Stimulated activated naive CD4-positive, alpha-beta T cell (primary cell): ENCODE measurements at regions not wholly inside any gene's neighbourhood (a gene's known extent, or its start where the extent isn't known, plus 50 kb on each side); places are given as distances from the start of the nearest gene placed in this dataset.

Experiments
- DNase-seq, 6 experiments: peaks; one replicate each; lab custom pipeline; 2025; lab: John Stamatoyannopoulos, UW

DNA sequence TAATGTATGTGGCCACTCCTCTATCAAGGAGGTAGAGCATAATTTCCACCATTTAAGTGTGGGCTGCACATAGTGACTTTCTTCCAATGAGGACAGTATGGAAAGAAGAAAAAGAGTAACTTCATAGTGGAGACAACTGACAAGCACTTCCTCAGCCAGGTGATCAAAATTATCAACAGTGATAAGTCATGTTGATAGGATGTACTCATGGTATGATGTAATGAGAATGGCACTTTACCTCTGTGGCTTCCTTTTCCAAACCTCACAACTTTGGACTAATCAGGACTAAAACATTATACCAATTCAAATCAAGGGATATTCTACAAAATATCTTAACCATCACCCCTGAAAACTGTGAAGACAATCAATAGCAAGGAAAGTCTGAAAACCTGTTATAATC lies 302.3 kb upstream of the CITED2 start:
- no peak for DNase-seq

DNA sequence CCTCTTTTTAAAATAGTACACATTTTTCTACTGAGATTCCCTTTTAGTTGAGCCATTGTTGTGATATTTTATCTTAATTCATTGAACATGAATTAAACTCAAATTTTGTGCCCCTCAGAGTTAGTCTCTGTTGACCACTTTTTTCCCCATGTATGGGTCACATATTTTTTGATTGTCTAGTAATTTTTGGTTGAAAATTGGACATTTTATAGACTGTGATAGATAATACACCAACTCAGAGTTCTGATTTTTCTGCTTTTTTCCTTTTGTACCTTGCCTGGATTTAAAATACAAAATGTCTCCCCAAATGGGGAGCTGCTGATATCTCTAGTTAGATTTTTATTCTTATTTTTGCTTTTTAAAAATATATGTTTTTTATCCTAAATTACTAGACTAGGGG lies 291.8 kb upstream of the CITED2 start:
- DNase-seq, result no peak

DNA sequence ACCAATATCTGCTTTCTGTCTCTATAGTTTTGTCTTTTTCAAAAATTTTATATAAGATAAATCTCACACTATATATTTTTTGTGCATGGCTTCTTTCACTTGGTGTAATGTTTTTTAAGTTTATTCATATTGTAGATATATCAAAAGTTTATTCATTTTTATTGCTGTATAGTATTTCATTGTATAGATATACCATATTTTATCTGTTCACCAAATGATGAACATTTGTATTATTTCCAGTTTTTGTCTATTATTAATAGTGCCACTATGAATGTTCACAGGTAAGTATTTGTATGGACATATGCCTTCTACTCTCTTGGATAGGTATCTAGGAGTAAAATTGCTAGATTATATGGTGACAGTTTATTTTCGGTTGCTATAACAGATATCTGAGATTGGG lies 289.5 kb upstream of the CITED2 start:
- no peak for DNase-seq

DNA sequence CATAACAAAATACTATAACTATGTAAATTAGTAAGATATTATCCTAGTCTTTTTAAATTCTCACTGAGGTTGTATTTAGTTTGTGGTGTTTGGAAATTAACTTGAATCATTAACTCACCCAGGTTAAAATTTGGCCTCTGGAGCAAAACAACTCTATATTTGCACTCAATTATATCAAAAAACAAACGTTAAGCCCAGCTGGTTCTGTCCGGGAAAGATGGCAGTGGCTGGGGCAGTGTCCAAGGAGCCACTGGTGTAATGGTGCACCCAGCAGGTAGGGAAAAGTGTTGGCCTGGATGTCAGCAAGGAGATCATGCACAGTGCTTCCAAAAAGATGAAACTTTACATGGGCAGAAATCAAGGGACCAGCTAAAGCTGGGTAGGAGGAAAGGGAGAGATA lies 285.3 kb upstream of the CITED2 start:
- DNase-seq, result no peak

DNA sequence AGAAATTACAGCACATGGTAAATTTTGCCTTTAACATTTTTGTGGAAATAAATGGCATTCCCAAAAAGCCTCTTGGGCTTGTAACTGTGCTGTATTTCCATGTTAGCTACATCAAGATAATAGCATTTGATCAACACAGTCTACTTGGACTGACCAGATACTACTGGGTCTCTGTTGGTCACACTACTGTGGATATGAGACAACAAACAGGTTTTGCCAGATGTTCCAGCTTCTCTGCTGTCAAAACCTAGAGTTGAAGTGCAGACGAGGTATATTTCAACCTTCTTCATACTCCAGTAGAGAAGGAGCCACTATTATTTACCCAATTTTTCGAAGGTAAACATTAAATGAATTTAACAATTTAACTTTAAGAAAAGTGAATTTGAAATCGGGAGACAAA lies 284.7 kb upstream of the CITED2 start:
- DNase-seq, result no peak

DNA sequence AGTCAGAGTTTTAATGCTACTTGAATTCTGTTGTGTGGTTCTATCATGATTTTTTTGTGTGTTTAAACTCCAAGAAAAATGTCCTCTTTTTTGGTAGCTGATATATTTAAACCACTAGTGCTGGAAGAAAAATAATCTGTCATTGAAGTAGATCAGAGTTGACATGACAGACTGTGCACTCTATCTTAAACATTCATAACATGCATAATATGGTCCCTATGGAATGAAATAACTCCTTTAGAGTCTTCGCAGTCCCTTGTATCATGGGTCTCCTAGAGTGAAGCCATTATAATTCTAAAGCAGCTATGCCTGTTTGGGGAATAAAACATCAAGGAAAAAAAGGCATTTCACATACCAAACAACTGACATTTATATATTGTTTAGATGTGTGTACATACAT lies 282.7 kb upstream of the CITED2 start:
- DNase-seq, result no peak

DNA sequence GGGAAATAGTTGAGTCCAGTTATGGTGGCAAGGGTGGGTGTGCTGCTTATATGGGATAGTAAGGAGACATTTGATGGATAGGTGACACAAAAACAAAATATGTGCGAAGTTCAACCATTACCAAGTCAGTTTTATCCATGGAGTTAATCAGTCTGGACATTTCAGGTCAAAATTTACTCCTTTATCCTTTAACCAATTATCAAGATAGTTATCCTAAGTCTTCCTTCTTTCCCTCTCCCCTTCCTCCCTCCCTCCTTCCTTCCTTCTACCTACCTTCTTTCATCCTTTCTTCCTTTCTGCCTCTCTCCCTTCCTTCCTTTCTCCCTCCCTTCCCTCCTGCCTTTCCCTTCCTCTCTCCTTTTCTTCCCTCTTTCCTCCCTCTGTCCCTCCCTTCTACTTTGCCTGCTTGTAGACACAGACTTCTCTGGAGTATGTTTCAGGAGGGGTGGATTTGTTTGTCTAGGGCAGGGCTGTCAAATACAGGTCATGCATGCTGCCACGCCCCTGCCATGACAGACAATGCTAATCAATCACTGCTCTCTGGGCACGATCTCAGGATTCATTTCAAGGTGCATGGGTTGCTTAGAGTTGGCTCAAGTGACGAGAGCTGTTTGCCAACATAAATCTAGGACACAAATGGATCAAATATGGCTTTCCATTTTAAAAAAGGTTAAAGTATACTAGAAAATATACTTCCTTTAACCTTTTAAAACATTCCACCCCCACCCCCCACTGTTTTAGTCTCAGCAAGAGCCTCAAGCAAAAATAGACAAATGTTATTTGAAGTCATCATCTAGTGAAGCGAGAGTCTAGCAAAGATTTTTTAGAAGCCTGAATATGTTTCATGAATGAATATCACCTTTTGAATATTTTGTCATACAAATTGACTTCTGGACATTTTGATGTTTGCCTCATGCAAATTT lies 281.6 kb upstream of the CITED2 start:
- no peak for DNase-seq

DNA sequence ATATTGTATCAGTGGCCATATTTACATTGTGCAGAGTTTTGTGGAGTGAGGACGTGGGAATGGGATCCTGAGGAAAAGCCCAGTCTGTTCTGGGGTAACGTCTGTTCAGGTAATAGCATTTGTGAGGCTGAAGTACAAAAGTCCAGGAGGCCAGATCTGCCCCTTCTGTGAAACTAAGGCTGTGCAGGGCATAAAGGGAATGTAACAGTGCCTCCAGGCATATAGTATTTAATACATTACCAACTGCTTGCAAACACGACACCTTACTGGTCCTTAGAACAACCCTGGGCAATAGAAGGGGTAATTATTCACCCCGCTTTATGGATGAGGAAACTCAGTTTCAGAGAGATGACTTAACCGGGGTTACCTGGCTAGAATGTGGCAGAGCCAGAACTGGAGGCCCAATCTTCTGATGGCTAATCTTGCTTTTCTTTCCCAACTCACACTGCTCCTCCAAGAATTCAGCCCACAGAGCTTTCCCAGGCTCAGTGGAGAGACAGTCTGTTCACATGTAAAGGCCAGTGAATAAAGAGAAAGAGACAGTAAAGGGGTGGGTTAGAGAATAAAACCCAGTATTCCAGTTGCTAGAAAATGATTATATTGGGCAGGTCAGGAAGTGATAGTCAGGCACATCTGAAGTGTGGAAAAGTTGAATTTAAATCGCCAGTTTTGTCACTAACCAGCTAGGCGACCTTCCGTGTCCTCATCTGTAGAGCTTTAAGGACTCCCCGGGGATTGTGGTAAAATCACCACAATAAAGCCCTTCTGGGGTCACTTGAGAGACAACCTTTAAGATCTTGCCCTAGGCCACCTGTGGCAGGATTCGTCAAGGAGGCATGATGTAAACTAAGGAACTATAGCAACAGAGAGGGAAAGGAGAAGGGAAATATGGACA lies 280.7 kb upstream of the CITED2 start:
- DNase-seq, result no peak

DNA sequence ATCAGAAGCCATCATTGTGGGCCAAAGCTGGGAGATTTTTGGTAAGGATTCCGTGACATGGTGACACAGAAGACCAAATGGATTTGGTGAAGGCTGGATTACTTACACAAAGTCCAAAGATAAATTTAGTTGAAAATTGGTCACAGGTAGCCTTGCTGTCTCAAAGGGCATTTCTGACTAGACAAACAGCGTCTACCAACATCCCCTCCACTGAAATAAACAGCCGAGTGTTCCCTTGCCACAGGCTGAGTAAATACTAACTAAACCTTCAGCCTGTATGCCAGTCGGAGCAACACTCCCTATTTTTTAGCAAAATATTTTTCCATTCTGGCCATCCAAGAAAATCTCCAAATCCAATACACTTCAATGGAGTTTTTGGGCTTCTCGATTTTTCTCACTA lies 279.9 kb upstream of the CITED2 start:
- DNase-seq, result no peak

DNA sequence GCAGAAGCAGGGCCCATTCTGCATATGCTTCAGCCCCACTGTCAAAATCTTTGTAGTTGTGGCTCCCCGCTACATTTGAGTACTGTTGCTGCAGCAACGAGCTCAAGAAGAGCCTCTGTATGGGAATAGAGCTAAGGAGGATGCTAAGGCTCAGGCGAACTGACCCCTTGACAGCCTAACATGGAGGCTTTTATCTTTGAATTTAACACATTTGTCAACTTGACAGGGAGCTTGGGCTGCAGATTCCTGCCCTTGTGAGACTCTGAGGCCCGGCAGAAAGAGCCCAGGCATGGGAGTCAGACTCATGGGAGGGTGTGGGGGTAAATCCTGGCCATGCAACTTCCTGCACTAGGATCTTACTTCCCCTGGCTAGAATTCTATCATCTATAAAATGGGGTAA lies 278.7 kb upstream of the CITED2 start:
- no peak for DNase-seq

DNA sequence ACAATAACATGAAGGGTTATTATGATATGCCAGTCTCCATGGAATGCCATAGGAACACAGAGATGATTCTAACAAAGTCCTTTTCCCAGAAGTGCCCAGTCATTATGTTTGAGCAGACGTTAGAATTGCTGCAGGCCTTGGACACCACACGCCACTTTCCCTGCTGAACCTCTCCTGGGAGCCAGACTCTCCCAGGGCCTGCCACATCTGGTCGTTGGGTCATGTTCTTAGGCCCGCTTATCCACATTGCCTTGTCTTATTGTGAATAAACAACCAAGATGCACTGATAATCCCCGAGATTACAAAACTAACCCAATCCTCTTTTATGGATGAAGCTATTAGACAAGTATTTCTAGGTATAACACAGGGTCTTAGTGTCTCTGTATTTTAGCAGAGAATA lies 276.5 kb upstream of the CITED2 start:
- no peak for DNase-seq

DNA sequence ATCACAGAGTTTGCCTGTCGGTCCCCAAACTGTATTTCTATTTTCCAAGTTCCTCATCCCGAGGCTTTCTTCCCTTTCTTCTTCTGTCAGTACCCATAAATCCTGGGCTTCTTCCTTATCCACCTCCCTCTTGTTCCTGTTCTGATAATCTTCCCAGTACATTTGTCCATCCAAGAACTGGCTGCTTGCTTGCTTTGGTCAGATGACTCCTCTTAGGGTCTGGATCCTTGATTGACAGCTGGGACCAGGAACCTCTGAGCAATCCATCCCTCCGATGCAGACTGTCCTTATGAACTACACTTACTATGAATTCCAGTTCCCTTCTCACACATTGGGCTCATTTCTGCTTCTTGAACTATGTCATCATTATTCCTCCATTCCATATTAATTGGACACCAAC lies 275.3 kb upstream of the CITED2 start:
- DNase-seq, result no peak

DNA sequence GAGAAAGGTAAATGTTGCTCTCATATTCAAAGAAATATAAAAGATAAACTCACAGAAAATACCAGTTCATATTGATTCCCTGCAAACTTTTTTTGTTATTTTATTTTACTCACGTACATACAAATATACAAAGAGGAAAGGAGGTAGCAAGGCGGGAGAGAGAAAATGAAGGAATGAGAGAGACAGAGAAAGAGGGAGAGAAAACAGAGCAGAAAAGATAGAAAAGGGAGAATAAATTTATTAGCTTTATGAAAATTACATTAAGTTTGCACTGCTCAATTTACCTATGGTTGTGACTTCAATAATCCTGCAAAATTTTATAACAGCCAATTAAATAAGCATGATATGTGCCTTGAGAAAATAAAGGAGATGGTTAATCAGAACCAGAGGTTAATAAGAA lies 274.7 kb upstream of the CITED2 start:
- no peak for DNase-seq

DNA sequence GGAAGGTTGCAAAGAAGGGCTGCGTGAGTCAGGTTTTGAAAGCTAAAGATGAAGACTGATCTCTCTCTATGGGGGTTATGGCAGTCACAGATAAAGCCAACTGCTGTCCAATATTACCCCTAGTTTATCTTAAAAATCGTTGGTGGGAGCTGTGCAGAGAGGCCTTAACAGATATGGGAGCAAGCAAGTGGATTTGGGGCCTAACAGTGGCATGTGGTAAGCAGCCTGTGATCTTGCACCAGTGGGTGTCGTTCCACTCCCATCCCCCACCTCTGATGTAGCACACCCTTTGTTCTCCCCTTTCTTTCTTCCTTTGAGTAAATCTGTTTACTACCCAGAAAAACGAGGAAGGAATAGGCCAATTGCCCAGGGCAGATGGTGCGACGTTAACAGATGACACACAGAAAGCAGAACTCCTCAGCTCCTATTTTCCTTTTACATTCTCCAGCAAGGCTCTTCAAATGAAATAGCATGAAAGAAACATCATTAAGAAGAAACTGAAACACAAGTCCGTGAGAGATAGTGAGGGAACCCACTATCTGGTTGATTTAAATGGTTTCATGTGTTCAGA lies 274.1 kb upstream of the CITED2 start:
- DNase-seq, result no peak

DNA sequence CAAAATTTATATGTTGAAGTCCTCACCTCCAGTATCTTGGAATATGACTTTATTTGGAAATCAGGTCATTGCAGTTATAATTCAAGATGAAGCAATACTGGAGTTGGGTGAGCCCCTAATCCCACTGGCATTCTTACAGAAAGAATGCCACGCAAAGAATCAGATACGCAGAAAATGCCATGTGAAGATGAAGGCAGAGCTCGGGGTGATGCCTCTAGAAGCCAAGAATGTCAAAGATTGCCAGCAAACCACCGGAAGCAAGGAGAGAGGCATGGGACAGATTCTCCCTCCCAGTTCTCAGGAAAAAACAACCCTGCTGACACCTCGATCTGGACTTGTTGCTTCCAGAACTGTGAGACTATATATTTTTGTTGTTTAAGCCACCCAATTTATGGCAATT lies 273.4 kb upstream of the CITED2 start:
- DNase-seq, result no peak

DNA sequence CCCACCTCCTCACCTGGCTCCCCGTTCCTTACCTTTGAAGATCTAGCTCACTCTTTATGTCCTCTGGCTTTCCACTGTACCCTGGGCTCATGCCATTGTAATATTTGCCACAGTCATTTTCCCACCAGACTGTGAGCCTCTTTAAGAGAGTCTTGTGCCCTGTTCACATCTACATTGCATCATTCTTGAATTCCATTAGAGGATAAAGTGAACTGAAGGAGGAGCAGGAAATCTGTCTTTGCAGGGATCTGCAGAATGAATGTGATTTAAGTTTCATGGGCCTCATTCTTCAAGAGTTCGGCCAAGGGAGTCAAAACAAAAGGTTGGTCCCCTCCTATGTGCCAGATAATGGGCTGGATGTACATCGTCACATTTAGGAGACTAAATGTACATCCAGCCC lies 272.6 kb upstream of the CITED2 start:
- no peak for DNase-seq

DNA sequence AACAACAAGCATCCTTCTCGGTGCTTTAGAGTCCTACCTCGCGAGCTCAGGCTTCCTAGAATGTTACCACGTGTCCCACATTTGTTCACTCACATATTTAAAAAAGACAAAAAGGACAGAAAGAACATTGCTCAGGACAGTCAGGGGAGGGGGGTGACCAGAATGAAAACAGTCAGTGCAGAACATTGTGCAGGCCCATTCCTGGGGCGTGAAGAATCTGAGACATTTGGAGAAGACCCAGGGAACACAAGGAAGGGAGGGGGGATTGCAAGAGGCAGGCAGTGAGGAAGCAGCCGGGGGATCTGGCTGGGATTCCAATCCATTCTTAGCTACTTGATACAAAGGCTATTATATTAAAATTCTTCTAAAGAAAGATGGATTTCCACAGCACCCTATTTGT lies 270.4 kb upstream of the CITED2 start:
- DNase-seq, result no peak

DNA sequence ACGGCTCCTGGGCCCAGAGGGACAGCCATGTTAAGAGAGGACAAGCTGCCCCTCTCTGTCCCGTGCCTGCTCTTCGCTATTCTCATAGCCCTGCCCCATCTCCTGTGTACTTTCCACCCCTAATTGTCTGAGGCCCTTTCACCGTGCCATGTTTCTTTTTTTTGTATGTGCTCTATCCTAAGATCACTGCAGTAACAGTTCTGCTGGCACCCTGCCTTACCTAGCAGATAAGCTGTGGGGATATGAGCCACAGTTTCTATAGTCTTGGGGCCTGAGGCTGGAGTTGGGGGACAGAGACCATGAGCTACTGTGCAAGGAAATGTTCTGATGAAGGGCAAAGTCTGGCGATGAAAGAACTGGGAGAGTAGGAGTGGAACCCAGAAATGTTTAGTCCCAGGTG lies 269.5 kb upstream of the CITED2 start:
- no peak for DNase-seq

DNA sequence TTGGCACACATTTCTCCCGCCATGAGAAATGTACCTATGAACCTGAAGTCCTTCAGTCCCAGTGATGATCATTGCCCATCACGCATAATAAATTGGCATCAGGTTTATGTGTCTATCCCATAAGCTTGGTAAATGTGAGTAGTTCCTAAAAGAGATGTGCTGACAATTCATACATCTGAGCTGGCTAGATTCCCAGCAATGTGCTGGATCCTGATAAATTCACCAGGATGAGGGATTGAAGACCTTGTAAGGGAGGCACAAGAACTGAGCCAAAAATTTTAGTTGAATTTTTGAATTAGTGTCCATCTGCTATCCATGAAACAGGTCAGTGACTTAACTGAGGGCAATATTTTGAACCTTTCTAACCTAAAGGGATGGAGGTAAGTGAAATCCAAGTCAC lies 267.9 kb upstream of the CITED2 start:
- no peak for DNase-seq

DNA sequence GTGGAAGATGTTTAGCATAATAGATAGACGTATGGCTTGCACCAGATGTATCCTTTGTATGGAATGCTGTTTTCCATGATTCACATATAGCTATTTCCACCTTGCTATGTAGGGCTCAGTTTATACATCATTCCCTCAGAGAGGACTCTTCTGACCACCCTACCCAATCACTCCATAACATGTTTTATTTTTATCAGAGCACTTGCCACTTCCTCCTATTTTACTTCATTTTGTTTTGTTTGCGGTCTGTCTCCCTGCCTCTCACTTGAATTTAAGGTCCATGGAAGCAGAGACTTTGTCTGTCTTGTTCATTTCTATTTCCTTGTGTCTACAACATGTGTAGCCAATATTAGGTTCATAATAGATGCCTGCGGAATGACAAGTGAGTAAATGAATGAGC lies 266.9 kb upstream of the CITED2 start:
- no peak for DNase-seq

DNA sequence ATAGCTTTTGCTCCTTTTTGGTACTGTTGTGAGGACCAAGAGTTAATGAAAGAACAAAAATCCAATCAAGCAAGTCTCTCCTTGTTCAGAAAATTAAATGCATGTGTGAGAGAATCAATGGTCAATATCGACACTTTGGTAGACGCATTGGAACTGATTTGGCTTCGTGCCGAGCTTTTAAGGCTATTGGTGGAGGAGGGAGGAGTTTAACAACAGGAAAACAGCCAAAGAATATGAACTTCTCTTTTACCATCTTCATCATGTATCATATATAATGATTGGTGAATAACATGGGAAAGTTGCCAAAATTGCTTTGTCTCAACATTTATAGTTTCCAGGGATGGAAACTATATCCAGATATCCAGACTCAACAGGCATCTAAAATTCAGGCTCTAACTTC lies 266.5 kb upstream of the CITED2 start:
- DNase-seq, result no peak

DNA sequence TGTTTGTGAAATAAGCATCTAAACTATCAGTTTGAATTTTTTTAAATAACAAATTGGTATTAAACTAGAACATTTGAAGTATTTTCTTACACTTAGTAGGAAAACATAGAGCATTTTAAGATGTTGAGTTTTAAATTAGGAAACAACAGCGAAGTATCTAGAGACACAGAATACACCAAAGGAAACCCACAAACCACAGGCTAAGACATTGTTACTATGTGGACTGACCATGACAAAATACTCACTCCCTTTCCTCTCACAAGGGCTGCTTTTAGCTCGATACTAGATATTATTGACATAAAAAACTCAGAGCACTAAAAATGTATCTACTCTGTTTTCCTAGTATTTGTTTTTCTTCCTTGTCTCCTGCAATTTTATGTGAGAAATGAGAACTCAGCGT lies 266.0 kb upstream of the CITED2 start:
- DNase-seq, result no peak

DNA sequence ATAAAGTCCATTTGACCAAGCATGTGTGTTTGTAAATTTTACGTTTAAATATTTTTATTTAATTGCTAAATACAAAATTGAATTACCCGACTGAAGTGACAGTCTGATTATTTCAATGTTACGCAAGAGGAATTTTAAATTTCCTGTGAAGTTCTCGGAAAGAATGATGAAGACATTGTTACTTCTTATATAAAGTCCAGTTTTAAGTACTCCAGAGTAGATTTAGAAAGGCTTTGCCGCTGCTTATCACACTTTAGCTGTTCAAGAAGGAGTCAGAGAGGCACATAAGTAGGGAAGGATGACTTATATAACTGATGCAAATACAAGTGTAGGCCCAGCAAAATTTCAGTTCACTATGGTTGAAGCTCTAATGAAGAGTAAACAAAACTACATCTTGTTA lies 265.1 kb upstream of the CITED2 start:
- DNase-seq, result no peak
